Kidney glomerular epithelial cell (primary cell): ENCODE measurements at regions not wholly inside any gene's neighbourhood (a gene's known extent, or its start where the extent isn't known, plus 50 kb on each side); places are given as distances from the start of the nearest gene placed in this dataset.
"Not testable (repeated sequence)": the region's sequence is repeated elsewhere in the genome, so short reads cannot be mapped to it uniquely, and the experiment has no call there.

ENCODE experiments used
- DNase-seq: peaks from one replicate; lab custom pipeline; 2025; lab: John Stamatoyannopoulos, UW

GRCh38 chr2:155904720-155905119, 427.8 kb downstream of the NR4A2 start:
- DNase-seq: no peak

GRCh38 chr2:155902635-155903034, 429.9 kb downstream of the NR4A2 start:
- no peak for DNase-seq

GRCh38 chr2:155895016-155895415, 437.5 kb downstream of the NR4A2 start:
- DNase-seq: no peak

GRCh38 chr2:155880382-155880781, 452.1 kb downstream of the NR4A2 start:
- not testable (repeated sequence) for DNase-seq

- DNase-seq: not testable (repeated sequence)
These were observed 452.6 kb downstream of the NR4A2 start for GRCh38 chr2:155879900-155880299.

GRCh38 chr2:155872396-155872795, 460.1 kb downstream of the NR4A2 start:
- DNase-seq: no peak

GRCh38 chr2:155871940-155872339, 460.6 kb downstream of the NR4A2 start:
- DNase-seq: no peak

- DNase-seq: no peak
These were observed 465.0 kb downstream of the NR4A2 start for GRCh38 chr2:155867564-155867963.

GRCh38 chr2:155866477-155866876, 466.0 kb downstream of the NR4A2 start:
- no peak for DNase-seq

- DNase-seq: no peak
These were observed 480.4 kb downstream of the NR4A2 start for GRCh38 chr2:155852156-155852555.

- DNase-seq: no peak
These were observed 486.3 kb downstream of the NR4A2 start for GRCh38 chr2:155846259-155846658.

- DNase-seq: no peak
These were observed 488.1 kb downstream of the NR4A2 start for GRCh38 chr2:155844461-155844860.

- DNase-seq: no peak
These were observed 490.4 kb downstream of the NR4A2 start for GRCh38 chr2:155842103-155842502.

GRCh38 chr2:155841442-155841841, 491.1 kb downstream of the NR4A2 start:
- no peak for DNase-seq

GRCh38 chr2:155840661-155841060, 491.9 kb downstream of the NR4A2 start:
- DNase-seq: no peak

GRCh38 chr2:155839991-155840390, 492.5 kb downstream of the NR4A2 start:
- DNase-seq: no peak

- no peak for DNase-seq
These were observed 493.1 kb downstream of the NR4A2 start for GRCh38 chr2:155839436-155839835.

- no peak for DNase-seq
These were observed 496.1 kb downstream of the NR4A2 start for GRCh38 chr2:155836439-155836838.

GRCh38 chr2:155830817-155831579, 501.5 kb downstream of the NR4A2 start:
- no peak for DNase-seq

GRCh38 chr2:155830351-155830750, 502.2 kb downstream of the NR4A2 start:
- no peak for DNase-seq

- DNase-seq: no peak
These were observed 506.6 kb downstream of the NR4A2 start for GRCh38 chr2:155825876-155826275.

GRCh38 chr2:155815851-155816250, 516.7 kb downstream of the NR4A2 start:
- DNase-seq: no peak

GRCh38 chr2:155815275-155815674, 517.2 kb downstream of the NR4A2 start:
- no peak for DNase-seq

- no peak for DNase-seq
These were observed 522.1 kb downstream of the NR4A2 start for GRCh38 chr2:155810411-155810810.
